ENCODE measurements at regions not wholly inside any gene's neighbourhood (a gene's known extent, or its start where the extent isn't known, plus 50 kb on each side); places are given as distances from the start of the nearest gene placed in this dataset.

DNA sequence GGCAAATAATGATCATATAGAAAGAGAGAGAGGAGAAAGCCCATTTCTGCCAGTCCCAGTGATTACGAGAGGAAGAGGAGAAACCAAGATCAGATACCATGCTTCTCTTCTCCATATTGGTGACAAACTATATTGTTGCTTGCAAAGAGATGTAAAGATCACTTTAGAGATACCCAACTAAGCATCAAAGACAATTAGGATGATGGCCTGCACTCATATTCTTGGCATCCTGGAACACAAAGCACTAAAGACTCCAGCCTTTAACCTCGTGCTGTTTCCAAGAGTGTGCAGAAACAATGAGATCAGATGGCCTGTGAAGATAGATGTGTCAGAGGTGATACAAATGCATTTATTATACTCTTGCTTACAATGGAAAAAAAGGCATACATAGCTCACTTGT is 170.7 kb upstream of the TP63 start (continued):
- TF ChIP-seq, protein P1, sequence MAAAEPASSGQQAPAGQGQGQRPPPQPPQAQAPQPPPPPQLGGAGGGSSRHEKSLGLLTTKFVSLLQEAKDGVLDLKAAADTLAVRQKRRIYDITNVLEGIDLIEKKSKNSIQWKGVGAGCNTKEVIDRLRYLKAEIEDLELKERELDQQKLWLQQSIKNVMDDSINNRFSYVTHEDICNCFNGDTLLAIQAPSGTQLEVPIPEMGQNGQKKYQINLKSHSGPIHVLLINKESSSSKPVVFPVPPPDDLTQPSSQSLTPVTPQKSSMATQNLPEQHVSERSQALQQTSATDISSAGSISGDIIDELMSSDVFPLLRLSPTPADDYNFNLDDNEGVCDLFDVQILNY (CRISPR knock-in tag; IDR thresholded peaks at IDR 0.05): no peak

DNA sequence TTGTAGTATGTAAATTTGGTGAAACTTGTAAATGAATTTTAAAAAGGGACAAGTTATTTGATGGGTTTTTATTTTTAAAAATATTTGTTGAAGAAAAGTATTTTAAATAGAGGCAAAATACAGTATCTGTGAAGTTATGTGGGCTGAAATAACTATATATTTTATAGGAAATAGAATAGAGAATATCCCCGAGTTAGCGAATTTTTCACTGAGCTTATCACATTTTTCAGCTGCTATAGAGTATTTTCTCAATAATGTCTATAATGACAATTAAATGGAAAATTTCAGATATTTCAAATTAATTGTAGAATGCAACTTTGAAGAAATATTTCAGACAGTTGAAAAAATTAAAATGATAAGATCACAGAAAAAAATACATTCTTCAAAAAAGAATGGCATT is 166.4 kb upstream of the TP63 start:
- no peaks in the 10 kb centered on the region for H3K36me3 Mint-ChIP-seq
- no peak overlapping the region for H3K27ac Mint-ChIP-seq
- H3K4me1 Mint-ChIP-seq: peaks cover 6% of the 10 kb centered on the region
- CTCF ChIA-PET: no interaction called here
- H3K27me3 Mint-ChIP-seq (ENCODE audit: low read depth): no peaks in the 10 kb centered on the region
- ATAC-seq: no peak
- H3K4me3 Mint-ChIP-seq: no peak overlapping the region
- TF ChIP-seq, protein P2, sequence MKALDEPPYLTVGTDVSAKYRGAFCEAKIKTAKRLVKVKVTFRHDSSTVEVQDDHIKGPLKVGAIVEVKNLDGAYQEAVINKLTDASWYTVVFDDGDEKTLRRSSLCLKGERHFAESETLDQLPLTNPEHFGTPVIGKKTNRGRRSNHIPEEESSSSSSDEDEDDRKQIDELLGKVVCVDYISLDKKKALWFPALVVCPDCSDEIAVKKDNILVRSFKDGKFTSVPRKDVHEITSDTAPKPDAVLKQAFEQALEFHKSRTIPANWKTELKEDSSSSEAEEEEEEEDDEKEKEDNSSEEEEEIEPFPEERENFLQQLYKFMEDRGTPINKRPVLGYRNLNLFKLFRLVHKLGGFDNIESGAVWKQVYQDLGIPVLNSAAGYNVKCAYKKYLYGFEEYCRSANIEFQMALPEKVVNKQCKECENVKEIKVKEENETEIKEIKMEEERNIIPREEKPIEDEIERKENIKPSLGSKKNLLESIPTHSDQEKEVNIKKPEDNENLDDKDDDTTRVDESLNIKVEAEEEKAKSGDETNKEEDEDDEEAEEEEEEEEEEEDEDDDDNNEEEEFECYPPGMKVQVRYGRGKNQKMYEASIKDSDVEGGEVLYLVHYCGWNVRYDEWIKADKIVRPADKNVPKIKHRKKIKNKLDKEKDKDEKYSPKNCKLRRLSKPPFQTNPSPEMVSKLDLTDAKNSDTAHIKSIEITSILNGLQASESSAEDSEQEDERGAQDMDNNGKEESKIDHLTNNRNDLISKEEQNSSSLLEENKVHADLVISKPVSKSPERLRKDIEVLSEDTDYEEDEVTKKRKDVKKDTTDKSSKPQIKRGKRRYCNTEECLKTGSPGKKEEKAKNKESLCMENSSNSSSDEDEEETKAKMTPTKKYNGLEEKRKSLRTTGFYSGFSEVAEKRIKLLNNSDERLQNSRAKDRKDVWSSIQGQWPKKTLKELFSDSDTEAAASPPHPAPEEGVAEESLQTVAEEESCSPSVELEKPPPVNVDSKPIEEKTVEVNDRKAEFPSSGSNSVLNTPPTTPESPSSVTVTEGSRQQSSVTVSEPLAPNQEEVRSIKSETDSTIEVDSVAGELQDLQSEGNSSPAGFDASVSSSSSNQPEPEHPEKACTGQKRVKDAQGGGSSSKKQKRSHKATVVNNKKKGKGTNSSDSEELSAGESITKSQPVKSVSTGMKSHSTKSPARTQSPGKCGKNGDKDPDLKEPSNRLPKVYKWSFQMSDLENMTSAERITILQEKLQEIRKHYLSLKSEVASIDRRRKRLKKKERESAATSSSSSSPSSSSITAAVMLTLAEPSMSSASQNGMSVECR (CRISPR knock-in tag; IDR thresholded peaks at IDR 0.05; ENCODE audit: borderline replicate concordance): no peak
- TF ChIP-seq ZBTB21 (CRISPR knock-in tag; IDR thresholded peaks at IDR 0.05; ENCODE audit: borderline replicate concordance): no peak
- no peak for TF ChIP-seq TEAD1 (CRISPR knock-in tag; IDR thresholded peaks at IDR 0.05)
- TF ChIP-seq, protein P3, sequence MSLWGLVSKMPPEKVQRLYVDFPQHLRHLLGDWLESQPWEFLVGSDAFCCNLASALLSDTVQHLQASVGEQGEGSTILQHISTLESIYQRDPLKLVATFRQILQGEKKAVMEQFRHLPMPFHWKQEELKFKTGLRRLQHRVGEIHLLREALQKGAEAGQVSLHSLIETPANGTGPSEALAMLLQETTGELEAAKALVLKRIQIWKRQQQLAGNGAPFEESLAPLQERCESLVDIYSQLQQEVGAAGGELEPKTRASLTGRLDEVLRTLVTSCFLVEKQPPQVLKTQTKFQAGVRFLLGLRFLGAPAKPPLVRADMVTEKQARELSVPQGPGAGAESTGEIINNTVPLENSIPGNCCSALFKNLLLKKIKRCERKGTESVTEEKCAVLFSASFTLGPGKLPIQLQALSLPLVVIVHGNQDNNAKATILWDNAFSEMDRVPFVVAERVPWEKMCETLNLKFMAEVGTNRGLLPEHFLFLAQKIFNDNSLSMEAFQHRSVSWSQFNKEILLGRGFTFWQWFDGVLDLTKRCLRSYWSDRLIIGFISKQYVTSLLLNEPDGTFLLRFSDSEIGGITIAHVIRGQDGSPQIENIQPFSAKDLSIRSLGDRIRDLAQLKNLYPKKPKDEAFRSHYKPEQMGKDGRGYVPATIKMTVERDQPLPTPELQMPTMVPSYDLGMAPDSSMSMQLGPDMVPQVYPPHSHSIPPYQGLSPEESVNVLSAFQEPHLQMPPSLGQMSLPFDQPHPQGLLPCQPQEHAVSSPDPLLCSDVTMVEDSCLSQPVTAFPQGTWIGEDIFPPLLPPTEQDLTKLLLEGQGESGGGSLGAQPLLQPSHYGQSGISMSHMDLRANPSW (CRISPR knock-in tag; conservative IDR thresholded peaks at IDR 0.05; ENCODE audit: low read depth): no peak
- TF ChIP-seq, protein P4, sequence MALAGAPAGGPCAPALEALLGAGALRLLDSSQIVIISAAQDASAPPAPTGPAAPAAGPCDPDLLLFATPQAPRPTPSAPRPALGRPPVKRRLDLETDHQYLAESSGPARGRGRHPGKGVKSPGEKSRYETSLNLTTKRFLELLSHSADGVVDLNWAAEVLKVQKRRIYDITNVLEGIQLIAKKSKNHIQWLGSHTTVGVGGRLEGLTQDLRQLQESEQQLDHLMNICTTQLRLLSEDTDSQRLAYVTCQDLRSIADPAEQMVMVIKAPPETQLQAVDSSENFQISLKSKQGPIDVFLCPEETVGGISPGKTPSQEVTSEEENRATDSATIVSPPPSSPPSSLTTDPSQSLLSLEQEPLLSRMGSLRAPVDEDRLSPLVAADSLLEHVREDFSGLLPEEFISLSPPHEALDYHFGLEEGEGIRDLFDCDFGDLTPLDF (CRISPR knock-in tag; IDR thresholded peaks at IDR 0.05): no peak
- TF ChIP-seq CBFB (CRISPR knock-in tag; IDR thresholded peaks at IDR 0.05; ENCODE audit: low read depth): no peak
- TF ChIP-seq OVOL2 (CRISPR knock-in tag; IDR thresholded peaks at IDR 0.05; ENCODE audit: borderline replicate concordance): no peak
- TF ChIP-seq, protein P5, sequence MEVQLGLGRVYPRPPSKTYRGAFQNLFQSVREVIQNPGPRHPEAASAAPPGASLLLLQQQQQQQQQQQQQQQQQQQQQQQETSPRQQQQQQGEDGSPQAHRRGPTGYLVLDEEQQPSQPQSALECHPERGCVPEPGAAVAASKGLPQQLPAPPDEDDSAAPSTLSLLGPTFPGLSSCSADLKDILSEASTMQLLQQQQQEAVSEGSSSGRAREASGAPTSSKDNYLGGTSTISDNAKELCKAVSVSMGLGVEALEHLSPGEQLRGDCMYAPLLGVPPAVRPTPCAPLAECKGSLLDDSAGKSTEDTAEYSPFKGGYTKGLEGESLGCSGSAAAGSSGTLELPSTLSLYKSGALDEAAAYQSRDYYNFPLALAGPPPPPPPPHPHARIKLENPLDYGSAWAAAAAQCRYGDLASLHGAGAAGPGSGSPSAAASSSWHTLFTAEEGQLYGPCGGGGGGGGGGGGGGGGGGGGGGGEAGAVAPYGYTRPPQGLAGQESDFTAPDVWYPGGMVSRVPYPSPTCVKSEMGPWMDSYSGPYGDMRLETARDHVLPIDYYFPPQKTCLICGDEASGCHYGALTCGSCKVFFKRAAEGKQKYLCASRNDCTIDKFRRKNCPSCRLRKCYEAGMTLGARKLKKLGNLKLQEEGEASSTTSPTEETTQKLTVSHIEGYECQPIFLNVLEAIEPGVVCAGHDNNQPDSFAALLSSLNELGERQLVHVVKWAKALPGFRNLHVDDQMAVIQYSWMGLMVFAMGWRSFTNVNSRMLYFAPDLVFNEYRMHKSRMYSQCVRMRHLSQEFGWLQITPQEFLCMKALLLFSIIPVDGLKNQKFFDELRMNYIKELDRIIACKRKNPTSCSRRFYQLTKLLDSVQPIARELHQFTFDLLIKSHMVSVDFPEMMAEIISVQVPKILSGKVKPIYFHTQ (CRISPR knock-in tag; IDR thresholded peaks at IDR 0.05): no peak
- TF ChIP-seq CREB1 (CRISPR knock-in tag; IDR thresholded peaks at IDR 0.05): no peak
- TF ChIP-seq ELF4 (CRISPR knock-in tag; IDR thresholded peaks at IDR 0.05; ENCODE audit: low read depth): no peak
- TF ChIP-seq, protein P6, sequence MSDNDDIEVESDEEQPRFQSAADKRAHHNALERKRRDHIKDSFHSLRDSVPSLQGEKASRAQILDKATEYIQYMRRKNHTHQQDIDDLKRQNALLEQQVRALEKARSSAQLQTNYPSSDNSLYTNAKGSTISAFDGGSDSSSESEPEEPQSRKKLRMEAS (CRISPR knock-in tag; IDR thresholded peaks at IDR 0.05): no peak
- TF ChIP-seq NR1H2 (CRISPR knock-in tag; IDR thresholded peaks at IDR 0.05): no peak
- no peak for DNase-seq (ENCODE audit: low spot score)
- H3K9me3 Mint-ChIP-seq: no peaks in the 10 kb centered on the region
- POLR2A ChIA-PET: no interaction called here

Measured in WTC11 (cell line).